K562 (cell line): ENCODE measurements at regions not wholly inside any gene's neighbourhood (a gene's known extent, or its start where the extent isn't known, plus 50 kb on each side); places are given as distances from the start of the nearest gene placed in this dataset.

Source experiments
- ATAC-seq: fragments of 200-7000 bp; cut with Tn5 transposase; 3 replicates; pipeline ENCODE4 v1.9.1; 2020; ENCODE audit warnings: moderate library complexity
- BruUV-seq: library from RNA; stranded (reverse); fragments of 400-500 nt; replicated peaks from 2 replicates; lab custom pipeline; 2021; lab: Mats Ljungman, UMichigan
- CTCF ChIA-PET: fragments of 300-600 bp; formaldehyde crosslinking; extraction: SDS; loops from one replicate; lab custom pipeline; 2021; ENCODE audit warnings: low intra/inter-chr PET ratio; lab: Yijun Ruan, JAX
- POLR2A ChIA-PET: fragments of 300-600, 350-650 bp; sonication (Branson Sonifier 250); formaldehyde crosslinking; extraction: SDS; loops from one replicate; lab custom pipeline; 2021; ENCODE audit warnings: antibody characterized with exemption, inconsistent platforms; lab: Yijun Ruan, JAX
- DNase-seq, 4 experiments: peaks; one replicate each; pipeline versions ENCODE4 v3.0.0 to v3.0.0-alpha.2; 2011 to 2018; ENCODE audit warnings: low spot score in 3 of 4, mixed read lengths in 3 of 4; ENCODE audit errors: extremely low read depth in 1 of 4
- FAIRE-seq: peaks from 2 replicates; lab custom pipeline; 2011; peaks lifted over from hg19 to GRCh38; lab: Jason Lieb, UNC
- H2AFZ ChIP-seq: 2 replicates; pipeline ENCODE4 v1.6.0; 2011; ENCODE audit warnings: low read depth, low read length, control low read depth, inconsistent platforms
- H3K27ac ChIP-seq: fragments of 200-600 bp; 3 replicates; pipeline ENCODE4 v1.8.0; 2011; ENCODE audit warnings: low read depth, mild to moderate bottlenecking, control low read depth, inconsistent platforms, low read length, moderate library complexity, mixed read lengths; ENCODE audit errors: extremely low read depth
- H3K27me3 ChIP-seq, 2 experiments: fragments of 300-600 bp in 1 of 2; 2 replicates in 1 of 2; 3 replicates in 1 of 2; pipeline versions ENCODE4 v1.6.0 to v1.8.0; 2011; ENCODE audit warnings: inconsistent platforms in 2 of 2, low read length in 2 of 2, mild to moderate bottlenecking in 1 of 2, mixed read lengths in 1 of 2, moderate library complexity in 1 of 2; ENCODE audit not compliant: control insufficient read depth in 2 of 2, insufficient read depth in 2 of 2
- H3K36me3 ChIP-seq: fragments of 300-600 bp; 3 replicates; pipeline ENCODE4 v1.8.0; 2011; ENCODE audit warnings: mild to moderate bottlenecking, low read length, inconsistent platforms; ENCODE audit not compliant: control insufficient read depth, insufficient read depth
- H3K4me1 ChIP-seq, 2 experiments: fragments of 200-600 bp in 1 of 2; replicated peaks in 1 of 2; 2 replicates in 1 of 2; 3 replicates in 1 of 2; pipeline versions ENCODE4 v1.5.1 to v1.8.0; 2011; ENCODE audit warnings: inconsistent platforms in 2 of 2, low read length in 2 of 2, mild to moderate bottlenecking in 1 of 2, mixed read lengths in 1 of 2, moderate library complexity in 1 of 2; ENCODE audit not compliant: control insufficient read depth in 2 of 2, insufficient read depth in 2 of 2
- H3K4me2 ChIP-seq: 2 replicates; pipeline ENCODE4 v1.6.1; 2011; ENCODE audit warnings: low read length, control low read depth, inconsistent platforms, mixed read lengths; ENCODE audit not compliant: insufficient read depth
- H3K4me3 ChIP-seq: fragments of 200-600 bp; sonication (generic), shearing (Covaris generic); 2 replicates; pipeline ENCODE4 v1.5.1; 2016; ENCODE audit warnings: control low read depth, inconsistent platforms
- H3K79me2 ChIP-seq: fragments of 200-600 bp; 3 replicates; pipeline ENCODE4 v1.8.0; 2011; ENCODE audit warnings: low read length, inconsistent platforms; ENCODE audit not compliant: control insufficient read depth, insufficient read depth
- H3K9ac ChIP-seq, 2 experiments: 2 replicates each; pipeline versions ENCODE4 v1.6.0 to v1.6.1; 2011; ENCODE audit warnings: low read depth in 2 of 2, low read length in 2 of 2, control low read depth in 1 of 2, inconsistent platforms in 1 of 2, mild to moderate bottlenecking in 1 of 2, mixed read lengths in 1 of 2; ENCODE audit not compliant: insufficient read depth in 1 of 2
- H3K9me1 ChIP-seq: one replicate; pipeline ENCODE4 v1.6.0; 2011; ENCODE audit warnings: inconsistent platforms, mild to moderate bottlenecking, low read length, moderate library complexity; ENCODE audit not compliant: control insufficient read depth, insufficient read depth
- H3K9me3 ChIP-seq: replicated peaks from 2 replicates; pipeline ENCODE4 v1.5.1; 2011; ENCODE audit warnings: low read depth, low read length, inconsistent platforms; ENCODE audit not compliant: control insufficient read depth, insufficient read depth
- H4K20me1 ChIP-seq: replicated peaks from 2 replicates; pipeline ENCODE4 v1.6.1; 2011; ENCODE audit warnings: low read length, inconsistent platforms, mixed read lengths; ENCODE audit not compliant: control insufficient read depth, insufficient read depth
- BCOR ChIP-seq: fragments of 450-650 bp; IDR thresholded peaks from 2 replicates; pipeline ENCODE4 v1.6.1; 2016
- BHLHE40 ChIP-seq: IDR thresholded peaks from 2 replicates; pipeline ENCODE4 v1.6.1; 2011; ENCODE audit warnings: low read length, improper control_type of control experiment
- HCFC1 ChIP-seq: IDR thresholded peaks from 2 replicates; pipeline ENCODE4 v1.6.1; 2012; ENCODE audit warnings: low read depth, low read length, improper control_type of control experiment
- KAT8 ChIP-seq: fragments of 450-650 bp; IDR thresholded peaks from 2 replicates; pipeline ENCODE4 v1.6.1; 2016; ENCODE audit warnings: low read depth, mild to moderate bottlenecking
- MXD1 ChIP-seq: fragments of 250-450 bp; sonication (Bioruptor Pico); IDR thresholded peaks from 2 replicates; pipeline ENCODE4 v1.8.0; 2021; ENCODE audit warnings: borderline replicate concordance, mild to moderate bottlenecking, moderate library complexity; ENCODE audit not compliant: poor library complexity, severe bottlenecking
- NFE2 ChIP-seq: IDR thresholded peaks from 2 replicates; pipeline ENCODE4 v1.6.1; 2014; ENCODE audit warnings: antibody characterized with exemption, low read depth
- RBM34 ChIP-seq: fragments of 200-400 bp; formaldehyde crosslinking; IDR thresholded peaks from 2 replicates; pipeline ENCODE4 v1.6.1; 2018; ENCODE audit warnings: low read length, borderline replicate concordance; ENCODE audit not compliant: insufficient read depth
- SFPQ ChIP-seq: fragments of 200-400 bp; formaldehyde crosslinking; IDR thresholded peaks from 2 replicates; pipeline ENCODE4 v1.6.1; 2017; ENCODE audit warnings: mild to moderate bottlenecking, low read depth, low read length, moderate library complexity
- ZNF696 ChIP-seq: fragments of 250-450 bp; sonication (Bioruptor Pico); conservative IDR thresholded peaks from 2 replicates; pipeline ENCODE4 v1.4.0; 2020; ENCODE audit warnings: mild to moderate bottlenecking, moderate library complexity
- in situ Hi-C: fragments of 300-500 bp; cut with MboI; formaldehyde crosslinking; loops from 4 replicates; pipeline ENCODE4 v1.15.0; 2018; ENCODE audit warnings: inconsistent platforms, mixed read lengths
- intact Hi-C: fragments of 100-400 bp; cut with micrococcal nuclease; formaldehyde crosslinking; loops from 2 replicates; pipeline ENCODE4 v1.14.2; 2022
- TF ChIP-seq, protein P1 (sequence below): sonication (generic); formaldehyde crosslinking; IDR thresholded peaks from 2 replicates; pipeline ENCODE4 v1.8.0; 2022; ENCODE audit warnings: missing genetic modification reagents, mild to moderate bottlenecking, moderate library complexity, borderline replicate concordance

DNA sequence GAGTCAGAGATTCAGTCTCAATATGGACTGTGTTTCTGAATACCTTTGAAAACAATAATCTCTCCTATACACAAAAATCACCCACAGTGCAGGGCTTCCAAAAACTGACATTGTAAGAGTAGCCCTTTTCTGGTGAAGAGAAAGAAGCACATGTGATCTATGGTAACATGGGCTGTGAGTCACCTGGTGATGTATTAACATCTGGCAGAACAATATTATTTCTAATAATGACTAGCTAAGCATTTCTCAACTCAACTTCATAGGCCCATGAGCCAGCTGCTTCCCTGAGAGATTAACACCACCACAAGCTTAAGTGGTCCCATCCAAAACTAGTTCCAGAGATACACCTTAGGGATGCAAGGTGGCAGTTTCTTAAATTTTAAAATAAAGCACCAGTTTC, 331.0 kb upstream of the NRP1 start:
- ChIA-PET CTCF (no interaction called here), POLR2A (no interaction called here)
- Histone ChIP-seq H3K4me2 (no peak overlapping the region), H4K20me1 (no peaks in the 10 kb centered on the region), H3K27me3 (no peaks in the 10 kb centered on the region), H3K79me2 (no peaks in the 10 kb centered on the region), H3K9me1 (no peaks in the 10 kb centered on the region), H3K9ac (no peak overlapping the region), H3K27ac (no peak overlapping the region), H3K4me3 (no peak overlapping the region), H3K36me3 (no peaks in the 10 kb centered on the region)
- no peak for FAIRE-seq
- in situ Hi-C loops (no loop called here), intact Hi-C loops (no loop called here)
- no TSS peak for BruUV-seq
- DNase-seq, result no peak
- no peak for ATAC-seq
- TF ChIP-seq BCOR (no peak), RBM34 (no peak), HCFC1 (no peak), ZNF696 (CRISPR knock-in tag) (no peak), BHLHE40 (no peak), NFE2 (no peak), MXD1 (CRISPR knock-in tag) (no peak), SFPQ (no peak), KAT8 (no peak)
- TF ChIP-seq, protein P1, sequence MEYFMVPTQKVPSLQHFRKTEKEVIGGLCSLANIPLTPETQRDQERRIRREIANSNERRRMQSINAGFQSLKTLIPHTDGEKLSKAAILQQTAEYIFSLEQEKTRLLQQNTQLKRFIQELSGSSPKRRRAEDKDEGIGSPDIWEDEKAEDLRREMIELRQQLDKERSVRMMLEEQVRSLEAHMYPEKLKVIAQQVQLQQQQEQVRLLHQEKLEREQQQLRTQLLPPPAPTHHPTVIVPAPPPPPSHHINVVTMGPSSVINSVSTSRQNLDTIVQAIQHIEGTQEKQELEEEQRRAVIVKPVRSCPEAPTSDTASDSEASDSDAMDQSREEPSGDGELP (CRISPR knock-in tag), result no peak
- TF ChIP-seq, all 486 proteins: peak for 0
- Histone ChIP-seq H3K4me1 (no peaks in the 10 kb centered on the region), H3K9me3 (no peaks in the 10 kb centered on the region), H2AFZ (no peak overlapping the region)
